ENCODE measurements at regions not wholly inside any gene's neighbourhood (a gene's known extent, or its start where the extent isn't known, plus 50 kb on each side); places are given as distances from the start of the nearest gene placed in this dataset.

GRCh38 chr1:79059341-79059740 is 52.8 kb upstream of the ADGRL4 start:
- ChIA-PET POLR2A (no interaction called here), CTCF (no interaction called here)
